ENCODE measurements at regions not wholly inside any gene's neighbourhood (a gene's known extent, or its start where the extent isn't known, plus 50 kb on each side); places are given as distances from the start of the nearest gene placed in this dataset.
A peak's percentile ranks its signal among the peaks of the same experiment; 100 is the strongest.
"Not testable (repeated sequence)": the region's sequence is repeated elsewhere in the genome, so short reads cannot be mapped to it uniquely, and the experiment has no call there.

DNA sequence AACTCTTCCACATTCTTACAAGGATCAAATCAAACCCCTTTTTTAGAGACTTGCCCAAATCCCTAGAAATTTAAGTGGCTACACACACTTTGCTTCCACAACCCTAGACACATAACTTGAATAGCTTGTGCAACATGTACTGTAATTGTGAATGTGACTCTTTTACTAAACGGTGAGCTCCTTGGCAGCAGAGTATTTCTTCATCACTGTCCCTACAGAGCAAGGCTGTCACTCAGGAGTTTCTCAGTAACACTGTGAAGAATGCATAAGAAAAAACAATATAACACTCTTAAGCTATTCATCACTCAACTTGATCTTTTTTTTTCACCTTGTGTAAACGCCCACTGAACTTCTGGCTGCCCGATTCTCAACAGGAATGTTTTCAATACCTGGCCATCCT lies 53.8 kb upstream of the ADAMTS18 start:
- DNase-seq, result no peak

DNA sequence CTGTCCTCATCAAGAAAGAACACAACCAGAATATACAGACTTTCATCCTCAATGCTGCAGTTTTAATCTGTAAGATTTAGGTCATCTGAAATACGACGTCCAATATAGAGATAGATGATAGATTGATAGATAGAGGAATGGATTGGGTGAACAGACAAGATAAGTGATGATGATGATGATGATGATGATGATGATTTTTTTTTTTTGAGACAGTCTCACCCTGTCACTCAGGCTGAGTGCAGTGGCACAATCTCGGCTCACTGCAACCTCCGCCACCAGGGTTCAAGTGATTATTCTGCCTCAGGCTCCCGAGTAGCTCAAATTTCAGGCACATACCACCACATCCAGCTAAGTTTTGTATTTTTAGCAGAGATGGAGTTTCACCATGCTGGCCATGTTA lies 56.3 kb upstream of the ADAMTS18 start:
- no peak for DNase-seq

DNA sequence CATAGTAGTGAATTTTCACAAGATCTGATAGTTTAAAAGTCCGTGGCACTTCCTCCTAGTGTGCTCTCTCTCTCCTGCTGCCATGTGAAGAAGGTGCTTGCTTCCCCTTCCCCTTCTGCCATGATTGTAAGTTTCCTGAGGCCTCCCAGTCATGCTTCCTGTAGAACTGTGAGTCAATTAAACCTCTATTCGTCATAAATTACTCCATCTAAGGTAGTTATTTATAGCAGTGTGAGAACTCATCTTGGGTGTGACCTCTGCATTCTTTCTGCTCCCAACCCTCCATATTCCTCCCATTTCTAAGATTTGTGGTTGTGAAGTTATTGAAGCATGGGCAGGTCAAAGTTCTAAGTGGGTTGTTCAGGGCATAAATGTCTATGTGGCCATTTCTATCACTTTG lies 62.1 kb upstream of the ADAMTS18 start:
- no peak for DNase-seq

DNA sequence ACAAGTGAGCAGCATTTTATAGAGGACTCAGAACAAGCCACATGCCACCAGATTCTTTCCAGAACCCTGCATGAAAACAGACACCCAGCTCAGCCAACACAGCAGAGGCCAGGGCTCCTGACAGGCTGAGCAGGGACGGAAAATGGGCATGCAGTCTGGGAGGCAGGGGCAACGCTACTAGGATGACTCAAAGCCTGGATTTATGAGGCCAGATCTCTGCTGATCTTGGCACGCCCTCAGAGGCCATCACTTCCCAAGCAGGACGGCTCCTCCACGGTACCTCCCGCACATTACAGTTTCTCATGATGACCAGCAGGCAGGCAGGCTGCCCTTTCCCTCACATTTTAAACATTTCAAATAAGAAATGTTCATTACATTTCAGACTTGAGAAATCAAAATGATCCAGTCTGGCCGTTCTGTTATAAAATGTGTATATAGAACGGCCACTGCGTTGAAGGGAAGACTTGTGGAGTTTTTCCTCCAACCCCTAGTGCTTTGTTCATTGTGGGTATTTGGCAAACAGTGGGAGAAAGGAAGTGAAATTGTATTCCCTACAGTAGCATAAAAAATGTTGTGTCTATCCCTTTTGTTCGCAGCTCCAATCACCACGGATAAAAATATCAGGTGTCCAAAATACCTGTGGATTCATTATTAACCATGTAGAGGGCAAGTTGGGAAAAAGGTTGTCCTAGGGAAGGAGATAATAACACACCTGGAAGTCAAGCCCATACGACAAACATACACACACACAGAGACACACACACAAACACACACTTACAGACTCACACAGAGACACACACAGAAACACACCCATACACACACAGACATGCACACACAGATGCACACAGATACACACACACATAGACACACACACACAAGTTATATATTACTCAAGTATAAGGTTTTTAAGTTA lies 64.8 kb upstream of the ADAMTS18 start:
- DNase-seq, result no peak

- DNase-seq, result no peak
Observed at GRCh38 chr16:77500286-77500598, 65.4 kb upstream of the ADAMTS18 start.

GRCh38 chr16:77500934-77501664 lies 66.3 kb upstream of the ADAMTS18 start:
- DNase-seq, result no peak

DNA sequence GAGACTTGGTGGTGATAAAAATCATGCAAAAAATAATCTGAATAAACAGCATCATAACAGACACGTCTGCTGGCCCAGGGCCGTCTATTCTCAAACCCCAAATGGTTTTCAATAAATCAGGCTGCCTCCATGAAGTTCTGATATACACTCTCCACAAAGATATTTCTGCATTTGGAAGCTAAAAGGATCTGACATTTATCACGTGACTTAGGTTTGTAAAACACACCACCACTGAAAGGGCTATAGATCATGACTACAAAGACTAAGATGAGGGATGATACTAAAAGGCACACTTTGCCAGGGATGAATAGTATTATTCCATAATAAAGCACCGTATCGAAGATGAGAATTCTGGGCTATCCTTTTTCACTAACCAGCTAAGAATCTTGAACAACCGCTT lies 67.6 kb upstream of the ADAMTS18 start:
- DNase-seq, result no peak

- DNase-seq, result not testable (repeated sequence)
Observed at GRCh38 chr16:77506492-77506891, 71.7 kb upstream of the ADAMTS18 start.

DNA sequence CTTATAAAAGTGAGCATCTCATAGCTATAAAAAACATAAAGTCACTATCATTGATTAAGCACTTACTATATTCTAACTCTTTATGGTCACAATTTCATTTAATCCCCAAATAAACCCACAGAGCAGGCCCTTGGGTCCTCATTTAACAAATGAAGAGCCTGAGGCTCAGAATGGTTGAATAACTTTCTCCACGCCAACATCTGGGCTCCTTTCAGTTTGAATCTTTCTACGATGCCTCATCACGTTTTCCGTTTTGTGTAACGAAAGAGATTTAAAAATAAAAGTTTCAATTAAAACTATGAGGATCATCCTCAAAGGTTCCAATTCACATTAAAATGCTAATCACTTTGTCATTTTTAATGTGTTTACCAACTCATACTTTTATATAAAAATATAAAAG lies 74.2 kb upstream of the ADAMTS18 start:
- no peak for DNase-seq

GRCh38 chr16:77509796-77510195 lies 75.0 kb upstream of the ADAMTS18 start:
- no peak for DNase-seq

DNA sequence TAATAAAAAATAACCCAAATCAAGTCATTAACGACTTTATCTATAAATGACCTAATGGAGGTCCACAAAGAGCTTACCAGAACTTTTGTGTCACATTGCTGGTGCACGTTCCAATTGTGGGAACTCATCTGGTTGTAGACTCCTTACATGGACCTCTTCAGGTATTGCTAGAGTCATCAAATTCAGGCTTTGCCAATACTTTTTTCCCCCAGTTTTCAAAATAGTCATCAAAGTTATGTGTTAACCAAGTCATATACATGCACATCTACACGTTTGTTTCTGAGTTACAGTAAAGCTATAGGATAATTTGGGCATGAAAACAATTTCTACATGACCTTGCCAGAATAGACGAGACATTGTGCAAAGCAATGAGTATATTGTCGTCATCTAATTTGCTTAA lies 76.2 kb upstream of the ADAMTS18 start:
- no peak for DNase-seq

DNA sequence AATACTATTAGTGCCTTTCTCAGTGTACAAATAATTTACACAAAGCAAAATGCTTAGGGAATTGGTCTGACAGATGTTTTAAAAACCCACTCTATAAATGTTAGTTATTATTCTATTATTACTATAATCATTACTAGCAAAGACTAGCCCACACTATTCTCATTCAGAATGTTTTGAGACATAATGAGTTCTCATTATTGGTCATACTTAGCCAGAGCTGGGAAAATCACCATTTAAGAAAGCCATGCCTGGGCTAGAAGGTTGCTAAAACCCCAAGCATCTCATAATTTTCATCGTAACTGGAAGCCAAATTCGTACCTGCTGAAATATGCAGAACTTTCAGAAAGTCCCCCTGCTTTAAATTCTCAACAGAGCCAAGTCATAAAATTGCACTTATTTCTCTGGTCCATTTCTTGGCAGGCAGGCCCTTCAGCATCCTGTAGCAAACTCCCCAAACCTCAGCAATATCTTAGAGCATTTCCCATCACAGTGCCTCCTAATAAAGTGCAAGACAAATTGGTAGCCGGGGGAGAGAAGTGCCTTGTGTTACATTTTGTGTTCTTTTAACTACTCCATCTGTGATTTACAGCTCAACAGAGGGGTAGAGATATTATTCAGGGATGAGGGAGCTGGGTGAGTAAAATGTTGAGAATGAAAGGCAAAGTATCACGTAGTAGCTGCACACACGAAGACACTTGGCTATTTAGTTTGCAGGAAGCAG lies 79.8 kb upstream of the ADAMTS18 start:
- DNase-seq, result peak; percentile 4

- not testable (repeated sequence) for DNase-seq
Observed at GRCh38 chr16:77525226-77525625, 90.4 kb upstream of the ADAMTS18 start.

GRCh38 chr16:77531752-77532151 lies 96.9 kb upstream of the ADAMTS18 start:
- no peak for DNase-seq

DNA sequence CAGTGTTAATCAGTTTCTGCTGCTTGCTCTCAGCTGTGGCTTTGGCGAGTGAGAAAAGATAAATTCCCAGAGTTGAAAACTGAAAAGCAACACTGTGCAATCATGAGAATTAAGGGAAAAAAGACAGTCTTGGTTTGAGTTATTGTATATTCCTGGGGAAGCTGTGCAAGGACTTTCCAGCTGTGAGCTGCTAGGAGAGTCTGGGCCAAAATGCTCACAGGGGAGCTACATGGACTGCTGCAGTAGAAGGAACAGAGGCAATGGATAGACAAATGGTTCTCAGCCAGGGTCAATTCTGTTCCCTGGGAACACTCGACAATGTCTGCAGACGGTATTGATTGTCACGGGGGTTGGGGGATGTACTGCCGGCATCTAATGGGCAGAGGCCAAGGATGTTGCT lies 102.0 kb upstream of the ADAMTS18 start:
- DNase-seq, result peak; percentile 71

DNA sequence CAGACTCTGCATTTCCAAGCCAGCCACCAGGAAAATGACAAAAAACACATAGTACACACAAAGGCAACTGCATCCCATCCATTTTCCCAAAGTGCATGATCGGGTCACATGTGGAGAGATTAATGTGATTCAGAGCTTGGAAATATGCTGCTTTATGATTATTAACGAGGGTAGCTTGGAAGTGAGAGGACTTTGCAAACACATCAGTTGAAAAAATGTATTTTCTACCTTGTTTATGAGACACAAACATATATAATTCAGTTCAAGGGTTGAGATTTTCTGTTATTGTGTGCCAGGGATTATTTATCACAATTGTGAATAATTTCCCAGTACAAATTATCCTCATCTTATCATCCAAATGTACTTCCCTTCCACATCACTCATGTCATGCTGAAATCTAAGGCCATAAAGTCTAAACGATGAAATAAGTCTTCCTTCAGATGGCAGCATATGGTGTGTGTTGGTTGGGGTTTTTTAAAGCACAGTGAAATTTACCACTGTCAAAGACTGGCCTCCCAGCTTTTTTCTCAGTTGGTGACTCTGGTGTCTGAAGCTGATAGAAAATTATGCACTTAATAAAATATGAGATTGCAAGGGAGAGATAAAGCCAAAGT lies 104.7 kb upstream of the ADAMTS18 start:
- no peak for DNase-seq

DNA sequence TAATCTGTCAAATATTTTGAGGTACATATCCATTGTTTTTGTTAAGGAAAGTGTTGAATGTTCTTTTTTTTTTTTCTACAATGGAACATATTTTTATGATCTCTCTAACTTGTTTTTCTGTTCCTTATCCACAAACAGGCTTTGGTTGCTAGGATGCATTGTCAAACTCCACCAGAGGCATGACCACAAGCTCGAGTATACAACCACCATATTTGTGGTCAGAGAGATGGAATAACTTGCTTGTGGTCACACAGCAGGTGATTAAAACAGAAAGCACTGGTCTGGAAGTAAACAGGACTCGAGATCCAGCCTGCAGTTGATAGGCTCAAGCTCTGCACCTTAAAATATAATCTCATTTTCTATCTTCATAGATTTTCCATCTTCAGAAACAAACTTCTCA lies 105.8 kb upstream of the ADAMTS18 start:
- no peak for DNase-seq

DNA sequence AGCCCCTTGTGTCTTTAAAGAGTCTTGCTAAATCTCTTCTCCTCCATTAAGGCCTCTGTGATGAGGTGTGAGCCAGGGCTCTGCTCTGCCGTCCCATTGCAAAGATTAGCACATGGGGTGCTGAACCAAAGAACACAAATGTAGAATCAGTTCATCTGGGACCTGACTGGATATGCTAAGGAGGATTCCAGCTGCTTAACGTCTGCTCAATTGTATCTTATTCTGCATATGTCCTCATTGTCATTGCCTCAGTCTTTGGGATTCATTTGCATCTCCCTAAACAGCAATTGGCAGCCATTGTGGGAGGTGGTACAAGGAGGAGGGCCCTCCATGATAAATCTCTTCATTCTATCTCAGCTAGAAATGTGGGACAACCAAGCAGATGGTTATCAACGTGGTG lies 106.3 kb upstream of the ADAMTS18 start:
- DNase-seq, result no peak

- DNase-seq, result no peak
Observed at GRCh38 chr16:77548151-77548550, 113.3 kb upstream of the ADAMTS18 start.

DNA sequence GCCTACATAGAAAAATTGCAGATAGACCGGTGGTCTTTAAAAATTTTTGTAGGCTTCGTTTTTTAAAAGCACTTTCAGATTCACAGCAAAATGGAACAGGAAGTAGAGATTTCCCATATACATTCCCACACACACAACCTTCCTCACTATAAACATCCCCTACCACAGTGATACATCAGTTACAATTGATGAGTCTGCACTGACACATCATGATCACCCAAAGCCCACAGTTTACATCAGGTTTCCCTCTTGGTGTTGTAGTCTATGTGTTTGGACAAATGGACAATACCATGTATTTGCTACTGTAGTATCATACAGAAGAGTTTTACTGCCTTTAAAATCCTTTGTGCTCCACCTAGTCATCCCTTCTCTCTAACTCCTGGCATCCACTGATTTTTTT lies 113.9 kb upstream of the ADAMTS18 start:
- no peak for DNase-seq

GRCh38 chr16:77549876-77550275 lies 115.0 kb upstream of the ADAMTS18 start:
- DNase-seq, result no peak

GRCh38 chr16:77551357-77551756 lies 116.5 kb upstream of the ADAMTS18 start:
- DNase-seq, result no peak

- DNase-seq, result no peak
Observed at GRCh38 chr16:77553130-77553529, 118.3 kb upstream of the ADAMTS18 start.
